Uterus (tissue), 2 donors: ENCODE measurements at regions not wholly inside any gene's neighbourhood (a gene's known extent, or its start where the extent isn't known, plus 50 kb on each side); places are given as distances from the start of the nearest gene placed in this dataset.

Source experiments
- POLR2A ChIP-seq, 2 donors: fragments of 450-650 bp; IDR thresholded peaks; one replicate each; pipeline ENCODE4 v1.6.1; 2016; ENCODE audit warnings: antibody characterized with exemption in 2 of 2, mild to moderate bottlenecking in 1 of 2, moderate library complexity in 1 of 2
- TF ChIP-seq, protein P1 (sequence below), 4 experiments: fragments of 200-600 bp in 2 of 4; fragments of 450-650 bp in 2 of 4; sonication (generic) in 2 of 4; IDR thresholded peaks; one replicate each; pipeline ENCODE4 v1.5.1; 2016 to 2019; ENCODE audit warnings: antibody characterized with exemption in 4 of 4, mild to moderate bottlenecking in 2 of 4, moderate library complexity in 1 of 4

DNA sequence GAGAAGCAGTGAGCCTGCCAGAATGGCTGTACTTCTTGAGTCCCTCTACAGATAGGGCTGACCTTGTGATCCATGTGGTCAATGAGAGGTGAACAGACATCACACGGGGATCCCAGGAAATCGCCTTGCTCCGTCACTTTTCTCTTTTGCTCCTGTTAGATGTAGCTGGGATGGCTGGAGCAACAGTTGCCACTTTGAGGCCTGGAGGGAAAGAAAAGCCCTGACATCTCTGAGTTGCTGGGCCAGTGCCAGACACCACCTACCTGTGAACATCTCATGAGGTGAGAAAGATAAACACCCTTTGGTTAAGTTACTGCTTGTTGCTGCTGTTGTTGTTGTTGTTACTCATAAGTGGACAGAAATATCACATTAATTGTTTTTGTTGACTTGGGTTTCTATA lies 840.3 kb downstream of the TBC1D22A start:
- TF ChIP-seq, protein P1, sequence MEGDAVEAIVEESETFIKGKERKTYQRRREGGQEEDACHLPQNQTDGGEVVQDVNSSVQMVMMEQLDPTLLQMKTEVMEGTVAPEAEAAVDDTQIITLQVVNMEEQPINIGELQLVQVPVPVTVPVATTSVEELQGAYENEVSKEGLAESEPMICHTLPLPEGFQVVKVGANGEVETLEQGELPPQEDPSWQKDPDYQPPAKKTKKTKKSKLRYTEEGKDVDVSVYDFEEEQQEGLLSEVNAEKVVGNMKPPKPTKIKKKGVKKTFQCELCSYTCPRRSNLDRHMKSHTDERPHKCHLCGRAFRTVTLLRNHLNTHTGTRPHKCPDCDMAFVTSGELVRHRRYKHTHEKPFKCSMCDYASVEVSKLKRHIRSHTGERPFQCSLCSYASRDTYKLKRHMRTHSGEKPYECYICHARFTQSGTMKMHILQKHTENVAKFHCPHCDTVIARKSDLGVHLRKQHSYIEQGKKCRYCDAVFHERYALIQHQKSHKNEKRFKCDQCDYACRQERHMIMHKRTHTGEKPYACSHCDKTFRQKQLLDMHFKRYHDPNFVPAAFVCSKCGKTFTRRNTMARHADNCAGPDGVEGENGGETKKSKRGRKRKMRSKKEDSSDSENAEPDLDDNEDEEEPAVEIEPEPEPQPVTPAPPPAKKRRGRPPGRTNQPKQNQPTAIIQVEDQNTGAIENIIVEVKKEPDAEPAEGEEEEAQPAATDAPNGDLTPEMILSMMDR (IDR thresholded peaks at IDR 0.05): no peak
- no peak for TF ChIP-seq POLR2A (IDR thresholded peaks at IDR 0.05)
